ENCODE measurements at regions not wholly inside any gene's neighbourhood (a gene's known extent, or its start where the extent isn't known, plus 50 kb on each side); places are given as distances from the start of the nearest gene placed in this dataset.

GRCh38 chr1:81172483-81172882, 628.3 kb upstream of the ADGRL2 start:
- 88 to 98% methylated on average over 2 of the region's 2 CpGs for WGBS, 2 donors
- no peaks in the 10 kb centered on the region for H3K9me3 ChIP-seq
- H3K27ac ChIP-seq: no peak overlapping the region
- H3K27me3 ChIP-seq: no peaks in the 10 kb centered on the region
- TF ChIP-seq CTCF (IDR thresholded peaks at IDR 0.05) (no peak), POLR2A (IDR thresholded peaks at IDR 0.05) (no peak)
- intact Hi-C loops (cut with DNase I; ENCODE audit: low total_unique reads): no loop called here
- no peak overlapping the region for H3K4me3 ChIP-seq
- H3K36me3 ChIP-seq (ENCODE audit: low read depth, missing control alignments): no peaks in the 10 kb centered on the region
- no peaks in the 10 kb centered on the region for H3K4me1 ChIP-seq
- DNase-seq: no peak

GRCh38 chr1:81170721-81171120, 630.0 kb upstream of the ADGRL2 start:
- intact Hi-C loops (cut with DNase I; ENCODE audit: low total_unique reads): no loop called here
- Histone ChIP-seq H3K36me3 (ENCODE audit: low read depth, missing control alignments) (no peaks in the 10 kb centered on the region), H3K27me3 (no peaks in the 10 kb centered on the region), H3K9me3 (no peaks in the 10 kb centered on the region), H3K4me3 (no peak overlapping the region), H3K27ac (no peak overlapping the region), H3K4me1 (no peaks in the 10 kb centered on the region)
- TF ChIP-seq POLR2A (IDR thresholded peaks at IDR 0.05): no peak
- no peak for TF ChIP-seq CTCF (IDR thresholded peaks at IDR 0.05)
- WGBS, 2 donors: 80 to 86% methylated on average over 2 of the region's 2 CpGs
- no peak for DNase-seq

GRCh38 chr1:81165963-81166362, 634.8 kb upstream of the ADGRL2 start:
- no peak for TF ChIP-seq POLR2A (IDR thresholded peaks at IDR 0.05)
- no peak for TF ChIP-seq CTCF (IDR thresholded peaks at IDR 0.05)
- 90 to 93% methylated on average over 2 of the region's 2 CpGs for WGBS, 2 donors
- H3K27ac ChIP-seq: no peak overlapping the region
- no peaks in the 10 kb centered on the region for H3K4me1 ChIP-seq
- DNase-seq: no peak
- intact Hi-C loops (cut with DNase I; ENCODE audit: low total_unique reads): no loop called here
- no peaks in the 10 kb centered on the region for H3K27me3 ChIP-seq
- H3K9me3 ChIP-seq: no peaks in the 10 kb centered on the region
- no peaks in the 10 kb centered on the region for H3K36me3 ChIP-seq (ENCODE audit: low read depth, missing control alignments)
- H3K4me3 ChIP-seq: no peak overlapping the region

- 93% methylated on average over 3 of the region's 3 CpGs for WGBS, 2 donors
- no peak overlapping the region for H3K4me3 ChIP-seq
- no peaks in the 10 kb centered on the region for H3K9me3 ChIP-seq
- H3K27me3 ChIP-seq: no peaks in the 10 kb centered on the region
- no peaks in the 10 kb centered on the region for H3K36me3 ChIP-seq (ENCODE audit: low read depth, missing control alignments)
- intact Hi-C loops (cut with DNase I; ENCODE audit: low total_unique reads): no loop called here
- no peak for TF ChIP-seq POLR2A (IDR thresholded peaks at IDR 0.05)
- TF ChIP-seq CTCF (IDR thresholded peaks at IDR 0.05): no peak
- no peak for DNase-seq
- no peak overlapping the region for H3K27ac ChIP-seq
- no peaks in the 10 kb centered on the region for H3K4me1 ChIP-seq
These were observed 640.0 kb upstream of the ADGRL2 start for GRCh38 chr1:81160696-81161095.

- no peaks in the 10 kb centered on the region for H3K9me3 ChIP-seq
- intact Hi-C loops (cut with DNase I; ENCODE audit: low total_unique reads): no loop called here
- no peak overlapping the region for H3K4me3 ChIP-seq
- WGBS, 2 donors: 31 to 37% methylated on average over 3 of the region's 3 CpGs
- DNase-seq: no peak
- H3K27me3 ChIP-seq: no peaks in the 10 kb centered on the region
- H3K4me1 ChIP-seq: no peaks in the 10 kb centered on the region
- no peak overlapping the region for H3K27ac ChIP-seq
- TF ChIP-seq CTCF (IDR thresholded peaks at IDR 0.05) (no peak), POLR2A (IDR thresholded peaks at IDR 0.05) (no peak)
- no peaks in the 10 kb centered on the region for H3K36me3 ChIP-seq (ENCODE audit: low read depth, missing control alignments)
These were observed 642.1 kb upstream of the ADGRL2 start for GRCh38 chr1:81158592-81158991.
